ENCODE measurements at regions not wholly inside any gene's neighbourhood (a gene's known extent, or its start where the extent isn't known, plus 50 kb on each side); places are given as distances from the start of the nearest gene placed in this dataset.

DNA sequence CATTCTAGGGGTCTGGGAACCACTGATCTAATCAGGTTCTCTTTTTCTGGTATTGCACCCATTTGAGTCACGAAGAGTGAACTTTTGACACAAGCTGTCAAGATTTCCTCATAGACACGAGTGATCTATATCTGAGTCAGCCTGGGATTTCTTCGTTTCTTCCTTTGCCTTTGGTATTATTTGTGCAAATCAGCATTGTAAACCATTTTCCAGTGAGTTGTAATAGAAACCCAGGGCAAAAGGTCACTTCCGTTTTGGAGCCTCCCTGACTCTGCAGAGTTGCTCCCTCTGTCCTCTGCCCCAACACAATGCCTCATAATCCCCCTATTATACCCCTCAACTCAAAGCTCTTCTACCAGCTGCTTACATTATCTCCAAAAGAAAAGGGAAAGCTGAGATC is 615.1 kb downstream of the EFNB2 start:
- TF ChIP-seq, protein P1, sequence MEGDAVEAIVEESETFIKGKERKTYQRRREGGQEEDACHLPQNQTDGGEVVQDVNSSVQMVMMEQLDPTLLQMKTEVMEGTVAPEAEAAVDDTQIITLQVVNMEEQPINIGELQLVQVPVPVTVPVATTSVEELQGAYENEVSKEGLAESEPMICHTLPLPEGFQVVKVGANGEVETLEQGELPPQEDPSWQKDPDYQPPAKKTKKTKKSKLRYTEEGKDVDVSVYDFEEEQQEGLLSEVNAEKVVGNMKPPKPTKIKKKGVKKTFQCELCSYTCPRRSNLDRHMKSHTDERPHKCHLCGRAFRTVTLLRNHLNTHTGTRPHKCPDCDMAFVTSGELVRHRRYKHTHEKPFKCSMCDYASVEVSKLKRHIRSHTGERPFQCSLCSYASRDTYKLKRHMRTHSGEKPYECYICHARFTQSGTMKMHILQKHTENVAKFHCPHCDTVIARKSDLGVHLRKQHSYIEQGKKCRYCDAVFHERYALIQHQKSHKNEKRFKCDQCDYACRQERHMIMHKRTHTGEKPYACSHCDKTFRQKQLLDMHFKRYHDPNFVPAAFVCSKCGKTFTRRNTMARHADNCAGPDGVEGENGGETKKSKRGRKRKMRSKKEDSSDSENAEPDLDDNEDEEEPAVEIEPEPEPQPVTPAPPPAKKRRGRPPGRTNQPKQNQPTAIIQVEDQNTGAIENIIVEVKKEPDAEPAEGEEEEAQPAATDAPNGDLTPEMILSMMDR (IDR thresholded peaks at IDR 0.05; ENCODE audit: low read depth, low read length) = no peak
- H3K4me3 ChIP-seq (replicated peaks in 1 of 2; ENCODE audit: low read depth in 2 of 2, low read length in 2 of 2) = no peak overlapping the region
- DNase-seq (ENCODE audit: low read depth in 2 of 2) = peak; percentile 25 to 83

DNA sequence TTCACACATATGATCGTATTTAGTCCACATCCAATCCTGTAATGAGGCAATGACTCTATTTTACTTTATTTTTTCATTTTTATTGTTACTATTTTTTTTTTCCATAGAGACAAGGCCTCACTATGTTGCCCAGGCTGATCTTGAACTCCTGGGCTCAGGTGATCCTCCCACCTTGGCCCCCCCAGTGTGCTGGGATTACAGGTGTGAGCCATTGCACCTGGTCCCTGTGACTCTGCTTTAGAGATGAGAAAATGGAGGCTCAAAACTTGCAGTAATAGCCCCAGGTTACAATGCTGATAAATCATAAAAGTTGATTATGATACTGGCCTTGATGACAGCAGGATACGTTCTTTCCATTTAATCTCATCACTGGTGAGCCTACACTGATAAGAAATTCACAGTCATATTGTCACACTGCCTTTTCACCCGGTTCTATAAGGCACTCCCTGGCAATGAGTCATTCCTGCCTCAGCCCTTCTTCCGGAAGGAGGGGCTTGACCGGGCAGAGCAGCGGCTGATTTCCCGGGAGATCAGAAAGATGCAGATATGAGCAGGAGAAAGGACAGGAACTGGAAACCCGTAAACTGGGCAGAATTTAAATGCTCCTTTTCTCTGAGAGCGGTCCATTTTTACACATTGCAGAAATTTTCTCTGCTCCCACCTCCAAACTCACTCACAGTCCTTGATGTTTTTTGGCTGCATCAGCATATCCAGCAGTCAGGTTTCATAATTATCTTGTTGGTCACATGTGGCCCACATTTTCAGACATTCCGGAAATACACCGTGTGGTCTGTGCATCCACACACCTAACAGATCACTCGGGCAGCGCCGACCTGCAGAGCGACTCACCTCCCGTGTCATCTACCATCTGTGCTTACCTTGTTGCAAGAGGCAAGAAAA is 616.4 kb downstream of the EFNB2 start:
- TF ChIP-seq, protein P1 (IDR thresholded peaks at IDR 0.05; ENCODE audit: low read depth, low read length) = no peak
- peak; percentile 57 to 69 for DNase-seq (ENCODE audit: low read depth in 2 of 2)
- H3K4me3 ChIP-seq (replicated peaks in 1 of 2; ENCODE audit: low read depth in 2 of 2, low read length in 2 of 2) = no peak overlapping the region

DNA sequence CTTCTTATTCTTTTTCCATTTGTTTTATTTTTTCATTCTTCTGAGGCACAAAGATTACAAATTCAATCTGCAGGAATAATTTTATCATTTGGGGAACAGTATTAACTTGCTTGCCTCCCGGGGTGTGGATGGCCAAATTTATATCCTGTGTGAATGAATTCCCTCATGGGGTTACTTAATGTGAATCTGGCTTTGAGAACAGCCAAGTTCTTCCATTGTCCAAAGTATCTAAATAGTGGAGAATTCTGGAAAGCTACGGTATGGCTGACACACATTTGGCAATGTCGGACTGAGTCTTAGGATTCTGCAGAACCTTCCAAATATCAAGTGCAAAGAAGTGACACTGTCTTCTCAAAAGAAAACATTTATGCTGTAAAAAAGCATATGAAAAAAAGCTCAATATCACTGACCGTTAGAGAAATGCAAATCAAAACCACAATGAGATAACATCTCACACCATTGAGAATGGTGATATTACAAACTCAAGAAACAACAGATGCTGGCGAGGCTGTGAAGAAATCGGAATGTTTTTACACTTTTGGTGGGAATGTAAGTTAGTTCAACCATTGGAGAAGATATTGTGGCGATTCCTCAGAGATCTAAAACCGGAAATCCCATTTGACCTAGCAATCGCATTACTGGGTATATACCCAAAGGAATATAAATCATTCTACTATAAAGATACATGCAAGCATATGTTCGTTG is 620.2 kb downstream of the EFNB2 start:
- TF ChIP-seq, protein P1 (IDR thresholded peaks at IDR 0.05; ENCODE audit: low read depth, low read length) = no peak
- H3K4me3 ChIP-seq (replicated peaks in 1 of 2; ENCODE audit: low read depth in 2 of 2, low read length in 2 of 2) = no peak overlapping the region
- no peak for DNase-seq (ENCODE audit: low read depth in 2 of 2)

DNA sequence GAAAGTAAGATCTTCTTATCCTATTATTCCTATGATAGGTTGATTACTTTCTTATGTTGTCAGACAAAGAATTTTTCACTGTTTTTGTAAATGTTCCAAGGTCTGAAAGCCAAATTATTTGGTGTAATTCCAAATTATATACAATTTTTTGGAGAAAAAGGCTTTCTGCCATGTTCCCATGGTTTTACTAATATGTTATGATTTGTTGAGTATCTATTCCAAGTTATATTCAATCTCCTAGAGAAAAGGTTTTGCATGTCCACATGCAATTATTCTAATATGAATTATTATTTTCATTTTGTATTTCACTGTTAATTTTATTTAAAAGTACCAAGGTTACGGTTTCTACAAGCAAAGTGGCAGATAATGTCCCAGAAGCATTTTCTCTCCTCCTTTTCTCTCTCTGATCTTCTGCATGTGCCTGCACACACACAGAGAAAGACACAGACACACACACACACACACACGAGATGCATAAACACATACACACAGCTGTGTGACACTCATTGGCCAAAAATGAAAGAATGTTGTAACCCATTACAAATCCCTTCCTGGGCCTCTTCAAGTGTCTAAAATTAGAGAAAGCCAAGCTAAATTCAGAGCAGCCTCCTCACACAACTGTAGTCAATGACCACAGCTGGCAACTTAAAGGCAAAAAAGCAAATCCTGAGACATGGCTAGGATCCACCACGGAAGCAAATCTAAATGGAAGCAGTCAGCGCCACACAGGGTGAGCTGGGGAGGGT is 621.0 kb downstream of the EFNB2 start:
- peak; percentile 73 to 85 for DNase-seq (ENCODE audit: low read depth in 2 of 2)
- TF ChIP-seq, protein P1 (IDR thresholded peaks at IDR 0.05; ENCODE audit: low read depth, low read length) = no peak

DNA sequence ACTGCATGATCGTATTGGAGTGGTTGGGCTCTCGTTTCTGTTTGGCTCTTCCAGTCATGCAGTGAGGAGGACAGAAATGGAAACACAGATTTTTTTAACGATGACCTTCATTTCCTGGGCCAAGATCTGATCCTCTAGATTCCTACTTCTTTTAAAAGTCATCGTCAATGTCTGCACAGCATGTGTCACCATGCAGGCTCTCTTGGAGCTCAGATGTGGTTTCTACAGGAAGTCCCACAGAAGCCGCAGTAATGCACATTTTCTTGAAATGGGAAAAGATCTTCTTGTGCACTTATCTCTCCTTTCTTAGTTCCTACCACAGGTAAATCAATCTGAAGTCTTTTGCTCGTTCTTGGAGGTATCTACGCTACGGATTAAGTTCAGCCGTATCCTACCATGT is 626.9 kb downstream of the EFNB2 start:
- H3K4me3 ChIP-seq (replicated peaks in 1 of 2; ENCODE audit: low read depth in 2 of 2, low read length in 2 of 2) = no peak overlapping the region
- no peak for DNase-seq (ENCODE audit: low read depth in 2 of 2)
- TF ChIP-seq, protein P1 (IDR thresholded peaks at IDR 0.05; ENCODE audit: low read depth, low read length) = no peak

More for the DNA sequence above, 621.0 kb downstream of the EFNB2 start:
- H3K4me3 ChIP-seq (replicated peaks in 1 of 2; ENCODE audit: low read depth in 2 of 2, low read length in 2 of 2) = no peak overlapping the region

DNA sequence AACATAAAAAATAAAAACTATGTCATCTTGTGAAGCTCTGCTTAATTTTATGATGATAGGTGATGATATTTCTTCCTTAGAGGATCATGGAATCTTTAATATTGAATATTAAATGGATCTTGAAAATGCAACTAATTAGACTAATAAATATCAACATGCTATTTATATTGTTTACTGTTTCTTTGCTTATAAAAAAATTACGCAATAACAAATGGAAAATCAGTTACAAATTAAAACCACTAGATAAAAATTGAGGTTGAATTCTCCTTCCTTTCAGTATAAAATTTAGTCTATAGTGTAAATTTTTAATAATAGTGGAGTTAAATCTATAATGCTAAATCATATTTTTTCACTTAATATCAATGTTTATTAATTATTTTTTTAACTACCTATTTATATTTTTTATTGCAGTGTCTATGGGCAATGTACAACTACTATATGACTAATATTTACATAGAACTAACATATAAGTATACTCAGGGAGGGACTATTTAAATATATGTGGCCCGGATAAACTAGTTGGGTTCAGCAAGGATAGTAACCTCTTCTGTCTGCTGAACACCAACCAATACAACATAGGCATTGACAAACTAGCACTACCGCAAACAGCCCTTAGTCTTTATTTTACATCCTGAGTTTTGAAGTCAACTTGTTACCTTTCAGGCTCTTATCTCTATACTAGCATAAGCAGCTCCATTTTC is 628.0 kb downstream of the EFNB2 start:
- no peak for DNase-seq (ENCODE audit: low read depth in 2 of 2)
- TF ChIP-seq, protein P1 (IDR thresholded peaks at IDR 0.05; ENCODE audit: low read depth, low read length) = no peak
- no peak overlapping the region for H3K4me3 ChIP-seq (replicated peaks in 1 of 2; ENCODE audit: low read depth in 2 of 2, low read length in 2 of 2)
